ENCODE measurements at regions not wholly inside any gene's neighbourhood (a gene's known extent, or its start where the extent isn't known, plus 50 kb on each side); places are given as distances from the start of the nearest gene placed in this dataset.

DNA sequence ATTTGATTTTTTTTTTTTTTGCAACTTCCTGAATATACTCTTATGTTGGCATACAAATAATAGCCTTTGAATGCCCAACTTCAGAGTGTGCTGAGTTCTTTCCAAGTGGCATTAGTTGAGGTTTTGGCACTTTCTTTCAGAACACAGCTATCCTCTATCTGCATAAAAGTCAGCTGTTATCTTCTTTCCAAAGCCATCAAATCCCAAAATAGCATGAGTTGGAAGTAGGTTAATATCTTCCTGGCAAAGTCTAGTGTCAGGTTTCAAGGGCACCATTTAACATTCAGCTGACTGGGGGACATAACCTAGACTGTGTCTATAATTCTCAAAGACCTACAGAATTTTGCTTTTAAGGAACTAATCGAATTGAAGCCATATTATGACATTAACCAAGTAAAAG is 223.9 kb downstream of the PLPP3 start:
- TF ChIP-seq CTCF (conservative IDR thresholded peaks at IDR 0.05; ENCODE audit: low read length) = no peak
- TF ChIP-seq EZH2phosphoT487 (IDR thresholded peaks at IDR 0.05; ENCODE audit: borderline replicate concordance, low read depth, low read length) = no peak
- no TSS peak for BruUV-seq (replicated peaks)
- DNase-seq (ENCODE audit: low spot score) = no peak
- intact Hi-C loops (cut with micrococcal nuclease; ENCODE audit: unreplicated experiment) = no loop called here
- no peaks in the 10 kb centered on the region for H4K20me1 ChIP-seq (ENCODE audit: insufficient read depth, low read length)
- no peak overlapping the region for H3K27ac ChIP-seq (ENCODE audit: low read depth, low read length, poor library complexity, severe bottlenecking)
- H3K9me2 ChIP-seq (ENCODE audit: insufficient read depth, low read length) = no peaks in the 10 kb centered on the region
- no peak overlapping the region for H3K4me2 ChIP-seq (ENCODE audit: low read length)
- H3K4me1 ChIP-seq (ENCODE audit: insufficient read depth, low read length, poor library complexity, severe bottlenecking) = no peaks in the 10 kb centered on the region
- no peak overlapping the region for H2AFZ ChIP-seq (ENCODE audit: low read length)
- ChIA-PET POLR2A (interaction anchor here (0.6 kb wide), 1 partner anchor 749 kb away, joined by 3 read pairs; no protein-coding TSS in a partner anchor), CTCF (ENCODE audit: unreplicated experiment) (no interaction called here)
- no peak overlapping the region for H3K4me3 ChIP-seq (ENCODE audit: low read depth, low read length, poor library complexity, severe bottlenecking)
- no peaks in the 10 kb centered on the region for H3K9me3 ChIP-seq (ENCODE audit: low read length)
- no peaks in the 10 kb centered on the region for H3K36me3 ChIP-seq (ENCODE audit: insufficient read depth, low read length)
- no peaks in the 10 kb centered on the region for H3K79me2 ChIP-seq (ENCODE audit: insufficient read depth, low read depth, low read length)

GRCh38 chr1:56345831-56346230 is 233.5 kb downstream of the PLPP3 start:
- intact Hi-C loops (cut with micrococcal nuclease; ENCODE audit: unreplicated experiment) = no loop called here
- no peaks in the 10 kb centered on the region for H3K36me3 ChIP-seq (ENCODE audit: insufficient read depth, low read length)
- CTCF ChIA-PET (ENCODE audit: unreplicated experiment) = no interaction called here
- no peaks in the 10 kb centered on the region for H3K79me2 ChIP-seq (ENCODE audit: insufficient read depth, low read depth, low read length)
- no peak overlapping the region for H3K4me2 ChIP-seq (ENCODE audit: low read length)
- POLR2A ChIA-PET = no interaction called here
- H3K9me3 ChIP-seq (ENCODE audit: low read length) = no peaks in the 10 kb centered on the region; the same call in 1 of the 2 replicates
- no TSS peak for BruUV-seq (replicated peaks)
- no peak overlapping the region for H3K4me3 ChIP-seq (ENCODE audit: low read depth, low read length, poor library complexity, severe bottlenecking)
- DNase-seq (ENCODE audit: low spot score) = no peak
- no peak overlapping the region for H2AFZ ChIP-seq (ENCODE audit: low read length)
- H3K9me2 ChIP-seq (ENCODE audit: insufficient read depth, low read length) = no peaks in the 10 kb centered on the region
- H4K20me1 ChIP-seq (ENCODE audit: insufficient read depth, low read length) = no peaks in the 10 kb centered on the region
- TF ChIP-seq EZH2phosphoT487 (IDR thresholded peaks at IDR 0.05; ENCODE audit: borderline replicate concordance, low read depth, low read length) (no peak), CTCF (conservative IDR thresholded peaks at IDR 0.05; ENCODE audit: low read length) (no peak)
- H3K4me1 ChIP-seq (ENCODE audit: insufficient read depth, low read length, poor library complexity, severe bottlenecking) = no peaks in the 10 kb centered on the region
- no peak overlapping the region for H3K27ac ChIP-seq (ENCODE audit: low read depth, low read length, poor library complexity, severe bottlenecking)

- Histone ChIP-seq H4K20me1 (ENCODE audit: insufficient read depth, low read length) (no peaks in the 10 kb centered on the region), H2AFZ (ENCODE audit: low read length) (no peak overlapping the region), H3K9me3 (ENCODE audit: low read length) (no peaks in the 10 kb centered on the region), H3K4me3 (ENCODE audit: low read depth, low read length, poor library complexity, severe bottlenecking) (no peak overlapping the region), H3K79me2 (ENCODE audit: insufficient read depth, low read depth, low read length) (no peaks in the 10 kb centered on the region), H3K27ac (ENCODE audit: low read depth, low read length, poor library complexity, severe bottlenecking) (no peak overlapping the region), H3K4me2 (ENCODE audit: low read length) (no peak overlapping the region), H3K4me1 (ENCODE audit: insufficient read depth, low read length, poor library complexity, severe bottlenecking) (no peaks in the 10 kb centered on the region), H3K36me3 (ENCODE audit: insufficient read depth, low read length) (no peaks in the 10 kb centered on the region), H3K9me2 (ENCODE audit: insufficient read depth, low read length) (no peaks in the 10 kb centered on the region)
- BruUV-seq (replicated peaks) = no TSS peak
- CTCF ChIA-PET (ENCODE audit: unreplicated experiment) = no interaction called here
- intact Hi-C loops (cut with micrococcal nuclease; ENCODE audit: unreplicated experiment) = no loop called here
- DNase-seq (ENCODE audit: low spot score) = no peak
- TF ChIP-seq EZH2phosphoT487 (IDR thresholded peaks at IDR 0.05; ENCODE audit: borderline replicate concordance, low read depth, low read length) = no peak
- no peak for TF ChIP-seq CTCF (conservative IDR thresholded peaks at IDR 0.05; ENCODE audit: low read length)
- POLR2A ChIA-PET = no interaction called here
Measured at GRCh38 chr1:56340977-56341376, 238.4 kb downstream of the PLPP3 start.
